T-helper 2 cell treated with Interferon-gamma antibody and Interleukin-4, amounts not matched to agents 5 μg/mL and 100 μg/mL, for 36 hours (primary cell): ENCODE measurements at regions not wholly inside any gene's neighbourhood (a gene's known extent, or its start where the extent isn't known, plus 50 kb on each side); places are given as distances from the start of the nearest gene placed in this dataset.
A peak's percentile ranks its signal among the peaks of the same experiment; 100 is the strongest.

ENCODE experiments used
- DNase-seq: peaks from one replicate; pipeline ENCODE4 v3.0.0; 2021; ENCODE audit warnings: low spot score
- H3K27ac Mint-ChIP-seq: one replicate; pipeline ENCODE4 v1.8.0; 2021; ENCODE audit warnings: mild to moderate bottlenecking, mixed read lengths
- H3K27me3 Mint-ChIP-seq: one replicate; pipeline ENCODE4 v1.8.0; 2021; ENCODE audit warnings: low read depth, mixed read lengths
- H3K36me3 Mint-ChIP-seq: one replicate; pipeline ENCODE4 v1.8.0; 2021; ENCODE audit warnings: low read depth, mixed read lengths
- H3K4me1 Mint-ChIP-seq: one replicate; pipeline ENCODE4 v1.8.0; 2021; ENCODE audit warnings: low read depth, mixed read lengths
- H3K4me3 Mint-ChIP-seq: one replicate; pipeline ENCODE4 v1.8.0; 2022; ENCODE audit warnings: mild to moderate bottlenecking, moderate library complexity, mixed read lengths
- H3K9me3 Mint-ChIP-seq: one replicate; pipeline ENCODE4 v1.8.0; 2021; ENCODE audit warnings: mixed read lengths

DNA sequence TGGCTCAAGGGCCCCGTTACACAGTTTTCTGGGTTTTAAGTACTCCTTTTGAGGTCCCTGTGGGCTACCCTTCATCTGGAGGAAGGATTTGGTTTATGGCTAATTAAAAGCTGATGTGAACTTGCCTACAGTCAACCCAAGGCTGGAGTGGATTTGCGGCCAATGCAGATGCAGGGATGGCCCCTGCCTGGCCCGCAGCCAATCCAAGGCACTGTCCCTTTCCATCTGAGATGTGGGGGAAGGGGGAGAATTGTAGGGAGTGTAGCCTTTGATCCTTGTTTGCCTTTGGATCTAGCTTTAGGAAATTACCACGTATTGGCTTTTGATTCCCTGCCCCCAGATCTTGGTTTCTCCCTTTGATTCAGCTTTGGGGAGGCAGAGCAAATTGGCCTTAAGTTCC lies 128.0 kb upstream of the GGTLC1 start:
- Mint-ChIP-seq H3K4me1 (no peaks in the 10 kb centered on the region), H3K27me3 (peaks cover 16% of the 10 kb centered on the region), H3K27ac (no peak overlapping the region), H3K9me3 (no peaks in the 10 kb centered on the region), H3K36me3 (no peaks in the 10 kb centered on the region), H3K4me3 (no peak overlapping the region)
- no peak for DNase-seq

DNA sequence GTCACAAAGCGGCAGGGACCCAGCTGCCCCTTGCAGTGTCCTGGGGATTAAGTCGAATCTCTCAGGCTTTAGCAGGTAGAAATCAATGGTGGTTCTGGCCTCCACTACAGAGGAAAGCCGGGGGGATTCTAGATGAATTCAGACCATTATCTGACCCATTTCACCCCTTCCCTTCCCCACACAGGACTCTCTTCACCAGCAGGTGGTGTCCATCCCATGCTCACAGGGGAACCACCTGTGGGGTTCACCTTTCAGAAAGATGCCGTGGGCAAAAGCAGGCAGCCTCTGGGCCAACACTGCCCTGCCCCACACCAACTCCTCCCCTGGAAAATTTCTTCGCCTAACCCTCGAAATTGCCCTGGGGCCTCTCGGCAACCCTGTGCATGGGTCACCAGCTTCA lies 123.8 kb upstream of the GGTLC1 start:
- DNase-seq = no peak
- H3K27me3 Mint-ChIP-seq = peaks cover 2% of the 10 kb centered on the region
- no peak overlapping the region for H3K27ac Mint-ChIP-seq
- H3K4me3 Mint-ChIP-seq = no peak overlapping the region
- H3K4me1 Mint-ChIP-seq = peaks cover 3% of the 10 kb centered on the region
- no peaks in the 10 kb centered on the region for H3K36me3 Mint-ChIP-seq
- no peaks in the 10 kb centered on the region for H3K9me3 Mint-ChIP-seq

DNA sequence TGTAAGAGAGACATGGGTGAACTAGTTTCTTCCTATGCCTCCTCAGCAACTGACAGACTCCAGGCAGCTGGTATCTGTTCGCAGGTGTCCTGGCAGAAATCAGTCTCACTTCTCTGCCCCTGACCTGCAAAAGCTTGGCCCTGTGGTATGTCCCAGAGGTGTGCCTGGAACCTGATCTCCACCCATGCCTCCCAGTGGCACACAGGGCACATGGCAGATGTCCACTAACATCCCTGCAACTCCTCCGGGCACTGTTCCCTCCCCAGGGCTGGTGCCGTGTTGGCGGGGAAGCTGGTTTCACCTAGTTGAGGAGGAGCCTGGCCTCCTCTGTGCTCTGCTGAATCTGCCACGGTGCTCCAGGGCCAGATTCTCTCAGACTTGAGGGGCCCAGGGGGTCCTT lies 123.3 kb upstream of the GGTLC1 start:
- H3K27ac Mint-ChIP-seq = no peak overlapping the region
- no peak overlapping the region for H3K4me3 Mint-ChIP-seq
- no peaks in the 10 kb centered on the region for H3K36me3 Mint-ChIP-seq
- H3K9me3 Mint-ChIP-seq = no peaks in the 10 kb centered on the region
- peaks cover 2% of the 10 kb centered on the region for H3K27me3 Mint-ChIP-seq
- no peak for DNase-seq
- H3K4me1 Mint-ChIP-seq = peaks cover 3% of the 10 kb centered on the region

DNA sequence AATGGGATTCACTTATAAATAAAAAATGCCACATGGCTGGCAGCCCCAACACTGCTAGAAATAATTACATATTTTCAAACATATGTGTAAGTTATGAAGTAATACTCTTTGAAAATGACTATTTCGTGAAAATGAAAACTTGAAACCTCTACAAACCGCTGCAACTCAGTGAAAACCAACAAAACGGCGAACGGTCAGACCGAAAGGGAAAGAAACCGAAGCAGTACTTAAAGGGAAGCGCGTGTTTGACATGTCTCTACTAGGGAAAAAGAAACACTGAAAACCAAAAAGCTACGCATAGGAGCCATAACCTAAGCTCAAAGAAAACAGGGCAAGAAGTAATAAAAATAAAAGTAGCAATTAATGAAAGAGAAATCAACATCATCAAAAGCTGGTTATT lies 121.0 kb upstream of the GGTLC1 start:
- H3K4me1 Mint-ChIP-seq = peaks cover 3% of the 10 kb centered on the region
- H3K4me3 Mint-ChIP-seq = peak overlapping the region; percentile 38
- DNase-seq = no peak
- H3K36me3 Mint-ChIP-seq = no peaks in the 10 kb centered on the region
- peak overlapping the region; percentile 3 for H3K27ac Mint-ChIP-seq
- H3K27me3 Mint-ChIP-seq = peaks cover 7% of the 10 kb centered on the region
- H3K9me3 Mint-ChIP-seq = no peaks in the 10 kb centered on the region

DNA sequence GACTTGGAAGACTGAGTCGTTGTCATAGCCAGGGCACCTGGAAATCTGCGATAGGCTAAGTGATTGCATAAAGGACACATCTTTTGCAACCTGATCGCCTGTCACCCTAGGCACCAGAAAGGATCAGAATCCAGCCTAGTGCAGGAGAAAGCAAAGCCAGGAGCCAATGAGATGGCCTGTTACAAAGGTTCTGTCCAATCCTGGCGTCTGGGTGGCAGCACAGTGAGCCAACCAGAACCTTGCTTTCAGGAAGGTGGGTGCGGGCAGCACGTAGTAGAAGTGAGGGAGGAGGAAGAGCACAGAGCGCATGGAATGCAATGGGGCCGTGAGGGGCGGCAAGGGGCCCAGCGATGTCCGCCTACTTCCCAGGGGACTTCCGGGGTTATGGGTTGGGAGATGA lies 120.4 kb upstream of the GGTLC1 start:
- Mint-ChIP-seq H3K4me1 (peaks cover 3% of the 10 kb centered on the region), H3K27me3 (peaks cover 7% of the 10 kb centered on the region), H3K27ac (no peak overlapping the region), H3K9me3 (no peaks in the 10 kb centered on the region), H3K4me3 (no peak overlapping the region), H3K36me3 (no peaks in the 10 kb centered on the region)
- no peak for DNase-seq

DNA sequence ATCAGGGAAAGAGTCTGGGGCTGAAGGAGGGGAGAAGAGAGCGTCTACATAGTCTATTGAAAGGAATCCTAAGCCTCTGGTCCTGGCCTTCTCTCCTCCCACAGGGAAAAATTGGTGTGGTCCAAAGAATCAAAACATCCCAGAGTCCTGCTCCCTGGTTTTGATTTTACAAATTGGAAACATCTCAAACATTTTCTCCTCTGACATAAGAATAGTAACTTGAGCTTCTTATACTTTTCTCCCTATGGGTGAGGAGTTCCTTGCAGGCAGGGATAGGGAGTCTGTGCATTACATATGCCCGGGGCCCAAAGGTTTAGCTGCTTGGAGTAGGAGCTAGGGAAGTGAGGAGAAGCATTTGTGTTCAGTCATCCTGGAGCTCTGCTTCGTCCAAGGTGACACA lies 120.0 kb upstream of the GGTLC1 start:
- no peaks in the 10 kb centered on the region for H3K36me3 Mint-ChIP-seq
- H3K27ac Mint-ChIP-seq = no peak overlapping the region
- no peaks in the 10 kb centered on the region for H3K9me3 Mint-ChIP-seq
- DNase-seq = no peak
- H3K27me3 Mint-ChIP-seq = peaks cover 7% of the 10 kb centered on the region
- no peak overlapping the region for H3K4me3 Mint-ChIP-seq
- peaks cover 3% of the 10 kb centered on the region for H3K4me1 Mint-ChIP-seq

DNA sequence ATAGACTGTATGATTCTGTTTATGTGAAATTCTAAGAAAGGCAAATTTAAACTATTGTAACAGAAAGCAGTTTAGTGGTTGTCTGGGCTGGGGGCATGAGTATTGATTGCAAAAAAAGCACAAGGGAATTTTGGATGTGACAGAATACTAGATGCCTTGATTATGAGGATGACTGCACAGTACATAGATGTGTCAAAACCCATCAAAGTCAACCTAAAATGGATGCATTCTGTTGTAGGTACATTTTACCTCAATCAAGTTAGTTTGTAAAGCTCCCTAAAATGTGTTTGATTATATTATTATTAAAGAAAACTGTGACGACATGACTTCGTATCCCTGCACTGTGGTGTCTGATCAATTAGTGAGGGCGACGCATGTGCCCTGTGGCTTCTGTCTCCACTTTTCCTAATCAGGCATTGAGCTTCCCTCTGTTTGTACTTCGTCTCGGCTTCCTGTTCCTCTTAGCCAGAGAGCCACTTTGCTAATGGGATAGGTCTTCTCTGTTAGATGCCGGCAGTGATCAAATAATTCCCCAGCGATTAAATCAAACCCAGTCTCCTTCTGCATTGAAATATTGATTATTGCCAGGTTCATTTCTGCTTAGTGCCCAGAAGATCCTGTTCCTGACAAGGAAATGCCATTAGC lies 118.3 kb upstream of the GGTLC1 start:
- Mint-ChIP-seq H3K36me3 (no peaks in the 10 kb centered on the region), H3K27ac (no peak overlapping the region), H3K9me3 (no peaks in the 10 kb centered on the region), H3K27me3 (peaks cover 7% of the 10 kb centered on the region), H3K4me1 (peaks cover 15% of the 10 kb centered on the region), H3K4me3 (no peak overlapping the region)
- no peak for DNase-seq

DNA sequence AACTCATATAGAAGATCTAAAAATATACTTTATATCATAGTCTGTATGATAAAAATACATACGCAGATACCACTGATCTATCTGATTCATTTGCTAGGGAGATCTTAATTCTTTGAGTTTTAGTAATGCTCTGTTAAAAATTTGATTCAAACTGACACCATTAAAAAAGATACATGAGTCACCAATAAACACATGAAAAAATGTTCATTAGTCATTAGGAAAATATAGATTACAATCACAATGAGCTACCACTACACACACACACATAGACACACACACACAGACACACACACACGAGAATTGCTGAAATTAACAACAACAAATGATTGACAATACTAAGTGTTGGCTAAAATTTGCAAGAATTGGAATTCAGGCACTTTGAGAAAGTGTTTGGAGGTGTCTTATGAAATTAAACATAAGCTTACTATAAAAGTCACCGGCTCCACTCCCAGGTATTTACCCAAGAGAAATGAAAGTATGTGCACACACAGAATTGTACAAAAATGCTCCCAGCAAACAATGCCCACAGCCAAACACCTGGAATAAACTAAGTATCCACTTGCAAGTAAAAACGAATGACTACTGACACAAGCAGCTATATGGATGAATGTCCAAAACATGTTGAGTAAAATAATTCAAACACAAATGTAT lies 117.7 kb upstream of the GGTLC1 start:
- peaks cover 7% of the 10 kb centered on the region for H3K27me3 Mint-ChIP-seq
- peaks cover 17% of the 10 kb centered on the region for H3K4me1 Mint-ChIP-seq
- no peak overlapping the region for H3K4me3 Mint-ChIP-seq
- DNase-seq = no peak
- no peaks in the 10 kb centered on the region for H3K36me3 Mint-ChIP-seq
- H3K9me3 Mint-ChIP-seq = no peaks in the 10 kb centered on the region
- H3K27ac Mint-ChIP-seq = no peak overlapping the region

DNA sequence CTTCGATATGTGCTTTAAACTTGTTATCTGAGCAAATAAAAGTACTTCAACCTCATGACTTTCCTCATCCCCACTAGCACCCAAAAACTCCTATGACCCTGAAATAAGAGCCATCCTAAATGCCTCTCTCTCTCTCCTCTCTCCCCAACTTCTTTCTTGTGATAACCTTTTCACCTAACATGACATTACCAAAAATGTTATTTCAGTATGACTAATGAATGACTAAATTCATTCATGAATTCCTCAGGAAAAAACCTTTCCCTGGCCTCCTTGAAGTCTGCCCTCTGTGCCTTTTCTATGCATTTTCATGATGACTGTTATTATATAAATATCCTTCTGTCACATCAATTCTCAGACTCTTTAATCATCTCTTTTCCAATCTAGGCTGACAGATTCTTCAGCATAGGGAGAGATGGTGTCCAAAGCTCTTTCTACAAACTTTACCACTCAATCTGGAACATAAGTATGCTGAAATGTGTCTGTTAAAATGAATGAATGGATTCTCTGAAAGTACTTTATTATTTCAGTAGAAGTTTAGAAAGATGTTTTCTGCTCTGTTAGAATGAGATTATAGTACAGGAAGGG lies 114.3 kb upstream of the GGTLC1 start:
- DNase-seq = no peak
- Mint-ChIP-seq H3K36me3 (no peaks in the 10 kb centered on the region), H3K4me1 (peaks cover 22% of the 10 kb centered on the region)

DNA sequence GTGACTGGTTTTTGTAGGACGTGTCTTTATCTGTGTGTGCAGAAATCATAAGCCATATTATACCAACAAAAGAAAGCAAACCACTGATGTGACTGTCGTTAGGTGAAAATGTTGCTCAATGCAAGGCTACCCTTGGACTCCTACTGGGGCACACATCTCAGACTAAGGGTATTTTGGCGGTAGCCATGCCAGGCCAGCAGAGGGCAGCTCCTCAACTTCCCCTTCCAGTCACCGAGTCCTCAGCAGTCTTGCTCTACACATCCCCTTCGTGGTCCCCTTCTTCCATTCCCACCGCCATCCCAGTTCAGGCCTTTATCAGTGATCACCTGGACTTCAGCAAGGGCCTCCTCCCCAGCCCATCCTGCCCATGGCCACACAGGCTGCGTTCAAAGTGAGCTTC lies 113.7 kb upstream of the GGTLC1 start:
- no peak overlapping the region for H3K4me3 Mint-ChIP-seq
- DNase-seq = peak; percentile 11
- H3K4me1 Mint-ChIP-seq = peaks cover 22% of the 10 kb centered on the region
- no peaks in the 10 kb centered on the region for H3K36me3 Mint-ChIP-seq
- no peaks in the 10 kb centered on the region for H3K9me3 Mint-ChIP-seq
- no peak overlapping the region for H3K27ac Mint-ChIP-seq
- peaks cover 4% of the 10 kb centered on the region for H3K27me3 Mint-ChIP-seq

More for the DNA sequence above, 114.3 kb upstream of the GGTLC1 start:
- no peak overlapping the region for H3K4me3 Mint-ChIP-seq
- peaks cover 4% of the 10 kb centered on the region for H3K27me3 Mint-ChIP-seq
- no peaks in the 10 kb centered on the region for H3K9me3 Mint-ChIP-seq
- H3K27ac Mint-ChIP-seq = no peak overlapping the region

DNA sequence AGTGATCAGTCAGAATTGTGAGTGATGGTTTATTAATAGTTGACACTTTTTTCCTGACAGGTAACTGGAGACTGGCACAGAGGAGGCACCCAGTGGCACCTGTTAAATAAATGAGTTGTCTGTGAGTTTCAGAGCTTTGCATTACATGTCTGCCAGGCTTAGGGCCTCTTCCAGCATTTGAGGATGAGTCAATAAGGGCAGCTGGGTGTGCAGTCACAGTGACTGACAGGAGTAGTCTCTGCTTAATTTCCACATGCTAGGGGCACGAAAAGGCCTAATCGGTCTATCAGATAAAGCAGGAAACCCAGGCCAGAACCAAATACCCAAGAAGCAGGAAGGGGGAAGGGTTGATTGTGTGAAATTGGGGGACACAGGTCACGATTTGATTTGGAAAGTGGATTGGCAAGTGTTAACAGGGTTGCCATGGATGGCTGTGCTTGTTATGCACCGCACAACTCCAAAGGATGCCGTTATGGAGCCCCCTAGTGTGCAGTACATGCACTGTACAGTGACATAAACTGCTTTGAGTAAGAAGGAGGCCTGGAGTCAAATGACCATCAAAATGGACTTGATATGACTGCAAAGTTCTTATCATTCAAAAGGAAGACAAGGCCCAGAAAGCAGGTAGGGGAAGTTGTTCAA lies 111.9 kb upstream of the GGTLC1 start:
- peaks cover 10% of the 10 kb centered on the region for H3K27me3 Mint-ChIP-seq
- peak; percentile 53 for DNase-seq
- H3K4me1 Mint-ChIP-seq = peaks cover 22% of the 10 kb centered on the region
- H3K27ac Mint-ChIP-seq = no peak overlapping the region
- H3K4me3 Mint-ChIP-seq = no peak overlapping the region
- no peaks in the 10 kb centered on the region for H3K36me3 Mint-ChIP-seq
- no peaks in the 10 kb centered on the region for H3K9me3 Mint-ChIP-seq

DNA sequence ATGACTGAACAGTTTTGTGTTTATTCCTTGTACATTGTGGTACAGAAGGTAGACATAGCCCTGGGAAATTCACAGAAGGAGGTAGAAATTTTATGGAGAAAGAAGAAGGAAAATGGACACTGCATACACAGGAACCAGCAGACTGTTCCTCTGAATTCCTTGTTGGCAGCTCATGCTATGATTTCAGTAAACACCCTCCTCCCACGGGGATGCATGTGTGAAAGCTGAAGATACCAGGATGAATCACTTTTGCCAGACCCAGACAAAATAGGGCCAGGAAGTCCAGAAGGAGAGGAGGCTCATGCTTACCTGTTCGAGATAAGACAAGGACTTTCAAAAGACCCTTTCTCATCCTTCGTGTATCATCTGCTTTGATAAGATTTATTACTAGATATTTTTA lies 110.3 kb upstream of the GGTLC1 start:
- H3K27me3 Mint-ChIP-seq = peaks cover 6% of the 10 kb centered on the region
- H3K36me3 Mint-ChIP-seq = no peaks in the 10 kb centered on the region
- no peaks in the 10 kb centered on the region for H3K9me3 Mint-ChIP-seq
- H3K4me1 Mint-ChIP-seq = peaks cover 22% of the 10 kb centered on the region
- H3K4me3 Mint-ChIP-seq = no peak overlapping the region
- DNase-seq = no peak
- H3K27ac Mint-ChIP-seq = no peak overlapping the region

DNA sequence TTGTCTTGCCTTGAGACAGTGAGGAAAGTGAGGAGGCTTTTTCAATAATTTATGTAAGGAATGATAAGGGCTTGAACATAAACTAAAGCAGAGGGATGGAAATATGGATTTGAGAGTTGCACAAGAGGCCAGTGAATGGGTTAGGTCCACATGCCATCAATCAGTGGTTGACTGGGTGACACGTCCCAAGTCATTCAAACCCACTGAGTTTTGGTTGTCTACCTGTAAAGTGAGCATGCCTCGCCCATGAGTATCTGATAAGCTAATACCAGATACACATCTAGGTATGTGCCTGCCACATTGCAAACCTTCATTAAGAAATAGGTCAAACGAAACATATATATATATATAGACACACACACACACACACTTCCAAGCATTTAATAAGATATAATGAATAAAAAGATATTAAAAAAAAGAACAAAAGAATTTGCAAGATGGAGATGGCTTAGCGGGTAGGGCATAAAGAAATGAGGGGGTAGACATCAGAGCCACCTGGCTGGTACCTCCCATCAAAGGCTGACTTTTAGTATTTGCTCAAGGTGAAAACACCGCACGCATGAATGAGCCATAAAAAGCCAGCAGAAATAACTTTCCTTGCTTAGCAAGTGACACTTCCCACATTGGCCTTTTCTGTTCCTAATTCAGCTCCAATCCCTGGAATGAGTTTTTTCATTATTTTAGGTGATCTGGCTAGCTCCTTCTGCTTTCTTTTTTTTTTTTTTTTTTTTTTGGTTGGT lies 109.1 kb upstream of the GGTLC1 start:
- H3K9me3 Mint-ChIP-seq = no peaks in the 10 kb centered on the region
- H3K27ac Mint-ChIP-seq = no peak overlapping the region
- H3K36me3 Mint-ChIP-seq = no peaks in the 10 kb centered on the region
- no peak for DNase-seq
- peaks cover 6% of the 10 kb centered on the region for H3K27me3 Mint-ChIP-seq
- H3K4me1 Mint-ChIP-seq = peaks cover 18% of the 10 kb centered on the region
- no peak overlapping the region for H3K4me3 Mint-ChIP-seq
